Loucy (cell line): ENCODE measurements at regions not wholly inside any gene's neighbourhood (a gene's known extent, or its start where the extent isn't known, plus 50 kb on each side); places are given as distances from the start of the nearest gene placed in this dataset.

Experiments used
- H2AFZ ChIP-seq: fragments of 200-600 bp; sonication (generic); 2 replicates; pipeline ENCODE4 v1.6.0; 2016; ENCODE audit warnings: antibody characterized with exemption, mild to moderate bottlenecking, low read length, moderate library complexity
- H3F3A ChIP-seq: fragments of 200-600 bp; 2 replicates; pipeline ENCODE4 v1.6.0; 2016; ENCODE audit warnings: antibody characterized with exemption, low read depth, mild to moderate bottlenecking
- H3K27me3 ChIP-seq: fragments of 200-600 bp; sonication (generic); 2 replicates; pipeline ENCODE4 v1.6.1; 2014; ENCODE audit warnings: low read length, mild to moderate bottlenecking; ENCODE audit not compliant: insufficient read depth, poor library complexity, severe bottlenecking
- H3K36me3 ChIP-seq: fragments of 200-600 bp; sonication (generic); 2 replicates; pipeline ENCODE4 v1.6.1; 2016; ENCODE audit warnings: low read length; ENCODE audit not compliant: insufficient read depth
- H3K4me1 ChIP-seq: fragments of 200-600 bp; sonication (generic); 2 replicates; pipeline ENCODE4 v1.5.1; 2014; ENCODE audit warnings: low read length, mild to moderate bottlenecking; ENCODE audit not compliant: insufficient read depth, poor library complexity, severe bottlenecking
- H3K4me2 ChIP-seq: fragments of 200-600 bp; sonication (generic); 2 replicates; pipeline ENCODE4 v1.6.0; 2014; ENCODE audit warnings: antibody characterized with exemption, low read length, low read depth, mild to moderate bottlenecking; ENCODE audit not compliant: poor library complexity, severe bottlenecking
- H3K4me3 ChIP-seq: fragments of 200-600 bp; sonication (generic); 2 replicates; pipeline ENCODE4 v1.5.1; 2014; ENCODE audit warnings: low read length, mild to moderate bottlenecking, mixed read lengths; ENCODE audit not compliant: poor library complexity, severe bottlenecking
- H3K79me2 ChIP-seq: fragments of 200-600 bp; sonication (generic); 2 replicates; pipeline ENCODE4 v1.6.1; 2014; ENCODE audit warnings: low read length; ENCODE audit not compliant: insufficient read depth
- H3K9ac ChIP-seq: fragments of 200-600 bp; sonication (generic); 2 replicates; pipeline ENCODE4 v1.6.0; 2014; ENCODE audit warnings: mild to moderate bottlenecking, low read depth, low read length, moderate library complexity; ENCODE audit not compliant: poor library complexity, severe bottlenecking
- H3K9me2 ChIP-seq: fragments of 200-600 bp; sonication (generic); replicated peaks from 2 replicates; pipeline ENCODE4 v1.6.1; 2016; ENCODE audit warnings: low read depth, low read length, mixed read lengths
- H3K9me3 ChIP-seq: fragments of 200-600 bp; sonication (generic); 2 replicates; pipeline ENCODE4 v1.6.1; 2014; ENCODE audit warnings: mild to moderate bottlenecking, antibody characterized with exemption, low read length, low read depth; ENCODE audit not compliant: insufficient read depth
- H4K20me1 ChIP-seq: fragments of 200-600 bp; sonication (generic); 2 replicates; pipeline ENCODE4 v1.6.0; 2014; ENCODE audit warnings: antibody characterized with exemption, low read length, mild to moderate bottlenecking; ENCODE audit not compliant: insufficient read depth, poor library complexity, severe bottlenecking
- EZH2phosphoT487 ChIP-seq: fragments of 200-600 bp; IDR thresholded peaks from 2 replicates; pipeline ENCODE4 v1.6.1; 2018; ENCODE audit warnings: antibody characterized with exemption, mild to moderate bottlenecking, moderate library complexity, borderline replicate concordance
- TF ChIP-seq, protein P1 (sequence below): fragments of 200-600 bp; sonication (generic); conservative IDR thresholded peaks from 2 replicates; pipeline ENCODE4 v1.5.1; 2014; ENCODE audit warnings: mild to moderate bottlenecking, antibody characterized with exemption, low read length

DNA sequence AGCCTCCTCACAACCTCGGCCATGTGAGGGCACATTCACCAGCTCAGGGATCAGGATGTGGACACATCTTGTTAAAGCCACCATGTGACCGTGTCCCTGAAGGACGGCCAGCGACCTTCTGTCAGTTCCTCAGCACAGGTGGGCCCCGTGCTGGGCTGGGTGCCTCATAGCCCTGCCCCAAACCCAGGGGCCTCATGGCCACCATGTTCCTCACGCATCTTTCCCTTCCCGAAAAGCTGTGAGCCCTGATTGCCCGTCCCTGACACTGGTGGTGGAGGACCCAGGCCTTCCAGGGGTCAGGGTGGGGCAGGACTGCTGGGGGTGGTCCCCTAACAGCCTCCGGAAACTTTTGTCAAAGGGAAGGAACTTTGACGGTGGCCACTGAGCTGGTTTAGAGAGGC, 60.1 kb upstream of the ADRA2C start:
- Histone ChIP-seq H2AFZ (no peak overlapping the region), H3K36me3 (no peaks in the 10 kb centered on the region), H3K27me3 (no peaks in the 10 kb centered on the region), H4K20me1 (no peaks in the 10 kb centered on the region), H3K4me2 (no peak overlapping the region), H3K9me2 (no peaks in the 10 kb centered on the region), H3K4me1 (no peaks in the 10 kb centered on the region), H3K9ac (no peak overlapping the region), H3F3A (no peaks in the 10 kb centered on the region), H3K4me3 (no peak overlapping the region), H3K9me3 (no peaks in the 10 kb centered on the region; the same call in 1 of the 2 replicates), H3K79me2 (no peaks in the 10 kb centered on the region)
- no peak for TF ChIP-seq EZH2phosphoT487
- TF ChIP-seq, protein P1, sequence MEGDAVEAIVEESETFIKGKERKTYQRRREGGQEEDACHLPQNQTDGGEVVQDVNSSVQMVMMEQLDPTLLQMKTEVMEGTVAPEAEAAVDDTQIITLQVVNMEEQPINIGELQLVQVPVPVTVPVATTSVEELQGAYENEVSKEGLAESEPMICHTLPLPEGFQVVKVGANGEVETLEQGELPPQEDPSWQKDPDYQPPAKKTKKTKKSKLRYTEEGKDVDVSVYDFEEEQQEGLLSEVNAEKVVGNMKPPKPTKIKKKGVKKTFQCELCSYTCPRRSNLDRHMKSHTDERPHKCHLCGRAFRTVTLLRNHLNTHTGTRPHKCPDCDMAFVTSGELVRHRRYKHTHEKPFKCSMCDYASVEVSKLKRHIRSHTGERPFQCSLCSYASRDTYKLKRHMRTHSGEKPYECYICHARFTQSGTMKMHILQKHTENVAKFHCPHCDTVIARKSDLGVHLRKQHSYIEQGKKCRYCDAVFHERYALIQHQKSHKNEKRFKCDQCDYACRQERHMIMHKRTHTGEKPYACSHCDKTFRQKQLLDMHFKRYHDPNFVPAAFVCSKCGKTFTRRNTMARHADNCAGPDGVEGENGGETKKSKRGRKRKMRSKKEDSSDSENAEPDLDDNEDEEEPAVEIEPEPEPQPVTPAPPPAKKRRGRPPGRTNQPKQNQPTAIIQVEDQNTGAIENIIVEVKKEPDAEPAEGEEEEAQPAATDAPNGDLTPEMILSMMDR = no peak

DNA sequence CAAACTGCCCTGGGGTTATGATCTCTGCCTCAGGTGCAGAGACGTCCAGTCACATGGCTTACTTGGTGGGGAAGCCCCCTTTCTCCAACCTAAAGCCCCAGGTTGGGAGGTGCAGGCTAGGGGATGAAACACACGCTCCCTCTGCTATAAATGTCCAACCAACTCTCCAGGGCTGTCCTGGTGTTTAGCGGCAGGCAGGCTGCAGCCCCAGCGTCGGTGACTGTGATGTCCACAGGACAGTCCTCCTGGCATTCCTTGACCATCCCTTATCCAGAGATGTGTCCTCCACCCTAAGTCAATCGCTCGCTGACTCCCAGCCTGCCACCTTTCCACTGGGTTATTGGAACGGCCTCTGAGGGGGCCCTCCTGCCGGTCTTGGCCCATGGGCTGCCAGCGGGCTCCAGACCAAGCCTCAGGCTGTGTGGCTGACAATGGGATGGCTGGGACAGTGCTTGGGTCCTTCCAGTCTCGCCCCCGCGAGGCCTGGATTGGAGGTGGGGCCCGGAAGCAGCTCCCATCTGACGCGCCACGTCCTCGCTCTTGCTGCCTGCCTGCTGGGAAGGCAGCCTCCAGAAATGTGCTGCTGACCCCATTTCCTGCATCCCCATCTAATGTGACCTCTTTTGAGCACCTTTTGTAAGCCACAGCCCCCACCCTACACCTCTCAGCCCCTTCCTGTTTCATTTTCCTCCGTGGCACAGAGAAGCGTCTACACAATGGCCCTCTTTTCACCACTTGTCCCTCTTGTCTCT, 60.8 kb upstream of the ADRA2C start:
- no peak overlapping the region for H3K4me3 ChIP-seq
- H3K36me3 ChIP-seq = no peaks in the 10 kb centered on the region
- no peaks in the 10 kb centered on the region for H3F3A ChIP-seq
- no peak overlapping the region for H3K9ac ChIP-seq
- H3K4me2 ChIP-seq = no peak overlapping the region
- no peaks in the 10 kb centered on the region for H3K4me1 ChIP-seq
- no peak for TF ChIP-seq EZH2phosphoT487
- TF ChIP-seq, protein P1 = no peak
- H3K27me3 ChIP-seq = no peaks in the 10 kb centered on the region
- H3K9me3 ChIP-seq = no peaks in the 10 kb centered on the region; the same call in 1 of the 2 replicates
- no peak overlapping the region for H2AFZ ChIP-seq
- no peaks in the 10 kb centered on the region for H3K79me2 ChIP-seq
- no peaks in the 10 kb centered on the region for H3K9me2 ChIP-seq
- no peaks in the 10 kb centered on the region for H4K20me1 ChIP-seq

- Histone ChIP-seq H3K4me2 (no peak overlapping the region), H3K9me2 (no peaks in the 10 kb centered on the region), H3K36me3 (no peaks in the 10 kb centered on the region), H3K27me3 (no peaks in the 10 kb centered on the region), H3K4me1 (no peaks in the 10 kb centered on the region), H3K9ac (no peak overlapping the region), H4K20me1 (no peaks in the 10 kb centered on the region), H3F3A (no peaks in the 10 kb centered on the region), H2AFZ (no peak overlapping the region), H3K79me2 (no peaks in the 10 kb centered on the region), H3K4me3 (no peak overlapping the region), H3K9me3 (no peaks in the 10 kb centered on the region; the same call in 1 of the 2 replicates)
- no peak for TF ChIP-seq EZH2phosphoT487
- TF ChIP-seq, protein P1 = no peak
Measured at GRCh38 chr4:3704669-3705068, 61.5 kb upstream of the ADRA2C start.
